GM12801 (cell line): ENCODE measurements at regions not wholly inside any gene's neighbourhood (a gene's known extent, or its start where the extent isn't known, plus 50 kb on each side); places are given as distances from the start of the nearest gene placed in this dataset.

Experiments
- TF ChIP-seq, protein P1 (sequence below): IDR thresholded peaks from one replicate; pipeline ENCODE4 v1.5.1; 2011; ENCODE audit warnings: control low read depth; ENCODE audit not compliant: insufficient read length; ENCODE audit errors: extremely low read depth

DNA sequence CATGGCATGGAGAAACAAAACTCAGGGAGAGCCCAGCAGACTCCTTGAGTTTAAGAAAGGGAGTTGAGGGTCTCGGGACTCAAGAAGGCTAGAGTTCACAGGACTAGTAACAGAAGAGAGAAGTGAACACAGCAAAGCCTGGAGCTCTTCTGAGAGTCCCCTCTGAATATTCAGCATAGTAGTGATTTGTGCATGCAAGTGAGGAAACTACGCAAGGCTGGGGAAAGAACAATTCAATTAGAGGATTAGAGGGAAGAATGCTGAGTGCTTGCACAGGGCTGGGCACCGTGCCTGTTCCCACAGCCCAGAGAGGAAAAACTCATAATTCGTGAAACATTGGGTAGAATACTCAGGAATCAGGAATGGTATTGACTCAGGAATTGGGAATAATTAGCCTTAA is 540.0 kb upstream of the SALL1 start:
- TF ChIP-seq, protein P1, sequence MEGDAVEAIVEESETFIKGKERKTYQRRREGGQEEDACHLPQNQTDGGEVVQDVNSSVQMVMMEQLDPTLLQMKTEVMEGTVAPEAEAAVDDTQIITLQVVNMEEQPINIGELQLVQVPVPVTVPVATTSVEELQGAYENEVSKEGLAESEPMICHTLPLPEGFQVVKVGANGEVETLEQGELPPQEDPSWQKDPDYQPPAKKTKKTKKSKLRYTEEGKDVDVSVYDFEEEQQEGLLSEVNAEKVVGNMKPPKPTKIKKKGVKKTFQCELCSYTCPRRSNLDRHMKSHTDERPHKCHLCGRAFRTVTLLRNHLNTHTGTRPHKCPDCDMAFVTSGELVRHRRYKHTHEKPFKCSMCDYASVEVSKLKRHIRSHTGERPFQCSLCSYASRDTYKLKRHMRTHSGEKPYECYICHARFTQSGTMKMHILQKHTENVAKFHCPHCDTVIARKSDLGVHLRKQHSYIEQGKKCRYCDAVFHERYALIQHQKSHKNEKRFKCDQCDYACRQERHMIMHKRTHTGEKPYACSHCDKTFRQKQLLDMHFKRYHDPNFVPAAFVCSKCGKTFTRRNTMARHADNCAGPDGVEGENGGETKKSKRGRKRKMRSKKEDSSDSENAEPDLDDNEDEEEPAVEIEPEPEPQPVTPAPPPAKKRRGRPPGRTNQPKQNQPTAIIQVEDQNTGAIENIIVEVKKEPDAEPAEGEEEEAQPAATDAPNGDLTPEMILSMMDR = no peak

DNA sequence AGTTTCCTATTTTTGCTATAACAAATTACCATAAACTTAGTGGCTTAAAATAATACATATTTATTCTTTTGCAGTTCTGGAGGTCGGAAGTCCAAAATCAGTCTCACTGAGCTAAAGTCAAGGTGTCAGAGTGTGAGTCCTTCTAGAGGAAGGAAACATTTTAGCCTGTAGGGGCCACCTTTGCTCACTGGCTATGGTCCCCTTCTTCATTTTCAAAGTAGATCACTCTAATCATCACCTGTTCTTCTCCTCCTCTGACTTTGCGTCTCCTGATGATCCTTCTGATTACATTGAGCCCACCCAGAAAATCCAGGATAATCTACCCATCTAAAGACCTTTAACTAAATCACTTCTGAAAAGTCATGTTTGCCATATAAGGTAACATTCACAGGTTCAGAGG is 534.4 kb upstream of the SALL1 start:
- TF ChIP-seq, protein P1 = no peak

DNA sequence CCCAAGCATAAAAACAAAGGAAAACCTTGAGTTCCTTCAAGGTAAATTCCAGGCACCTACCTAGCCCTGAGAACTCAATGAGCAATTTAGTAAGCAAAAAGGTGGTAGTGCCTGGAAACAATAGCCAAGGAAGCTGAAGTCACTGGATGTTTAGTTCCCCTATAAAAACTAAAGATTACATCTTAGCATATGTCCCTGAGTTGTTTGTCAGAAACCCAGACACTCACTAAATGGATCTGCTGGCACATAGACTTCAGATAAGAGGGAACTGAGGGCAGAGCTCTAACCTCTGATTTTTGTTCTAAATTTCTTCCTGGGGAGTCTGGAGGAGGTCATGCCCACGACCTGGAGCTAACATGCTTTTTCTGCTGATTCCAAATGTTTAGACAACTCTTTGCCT is 532.8 kb upstream of the SALL1 start:
- TF ChIP-seq, protein P1 = no peak

DNA sequence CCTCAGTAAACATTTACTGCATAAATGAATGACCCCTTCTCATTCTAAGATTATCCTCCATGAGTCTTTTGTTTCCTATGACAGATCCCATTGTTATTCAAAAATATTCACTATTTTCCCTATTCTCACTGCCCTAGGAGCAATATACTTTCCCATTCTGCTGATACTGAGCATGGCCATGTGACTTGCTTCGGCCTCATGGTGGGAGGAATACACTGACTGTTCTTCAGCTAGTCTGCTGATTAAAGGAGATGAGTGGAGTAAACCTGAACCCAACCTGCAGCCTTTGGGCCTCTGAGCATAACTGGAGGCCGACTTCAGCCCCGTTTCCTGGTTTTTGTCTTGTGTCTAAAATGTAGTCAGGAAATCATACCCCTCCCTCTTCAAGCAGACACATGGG is 531.8 kb upstream of the SALL1 start:
- TF ChIP-seq, protein P1 = no peak

DNA sequence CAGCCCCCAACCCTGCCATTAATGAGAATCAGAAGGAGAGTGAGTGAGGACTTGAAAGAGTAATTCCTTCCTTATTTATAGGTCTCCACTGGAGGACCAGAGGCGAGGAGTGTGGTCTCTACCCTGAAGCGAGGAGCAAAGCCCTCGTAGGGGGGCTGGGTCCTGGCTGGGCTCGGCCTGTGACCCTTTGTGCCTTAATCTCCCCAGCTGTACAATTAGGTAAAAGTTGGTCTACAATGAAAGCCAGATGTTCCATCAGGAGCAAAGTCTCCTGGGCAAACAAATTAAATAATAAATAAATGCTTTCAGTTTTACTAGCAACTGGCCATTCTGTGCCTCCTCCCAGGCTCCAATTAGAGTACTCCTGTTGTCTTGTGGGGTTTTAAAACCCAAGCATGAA is 523.5 kb upstream of the SALL1 start:
- TF ChIP-seq, protein P1 = no peak

DNA sequence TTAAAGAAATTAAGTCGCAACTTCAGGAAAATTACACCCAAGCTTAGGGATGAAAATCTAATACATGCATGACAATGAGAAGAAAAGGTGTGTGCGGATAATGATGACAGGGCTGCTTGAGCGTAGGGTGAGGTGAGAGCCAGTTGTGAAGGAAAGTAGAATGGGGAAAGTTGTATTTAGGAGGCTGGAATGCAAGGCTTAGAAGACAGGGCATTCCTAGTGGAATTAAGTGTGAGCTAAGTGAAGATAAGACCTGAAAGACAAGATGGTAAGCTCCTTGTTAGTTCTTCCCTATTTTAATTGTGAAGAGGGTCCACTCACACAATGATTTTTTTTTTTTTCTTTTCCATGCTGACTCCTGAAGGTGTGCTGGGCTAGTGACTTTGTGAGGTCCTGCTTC is 519.5 kb upstream of the SALL1 start:
- TF ChIP-seq, protein P1 = no peak

DNA sequence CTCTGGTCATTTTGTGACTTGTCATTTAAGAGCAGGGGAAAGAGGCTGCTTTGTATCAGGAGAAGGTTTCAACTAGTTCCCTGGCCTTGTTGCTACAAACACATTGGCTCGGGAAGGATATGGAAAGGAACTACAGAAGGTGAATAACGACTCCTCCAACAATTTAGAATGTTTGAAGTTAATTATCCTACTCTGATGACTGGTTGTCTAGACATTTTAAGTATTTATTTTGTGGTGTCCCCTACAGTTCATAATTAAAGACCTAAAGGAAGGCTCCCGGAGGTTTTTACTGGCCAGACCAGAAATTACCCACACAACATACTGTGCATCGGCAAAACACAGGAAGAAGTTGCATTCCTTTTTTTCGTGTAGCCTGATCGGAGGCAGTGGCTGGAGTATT is 515.8 kb upstream of the SALL1 start:
- TF ChIP-seq, protein P1 = no peak

DNA sequence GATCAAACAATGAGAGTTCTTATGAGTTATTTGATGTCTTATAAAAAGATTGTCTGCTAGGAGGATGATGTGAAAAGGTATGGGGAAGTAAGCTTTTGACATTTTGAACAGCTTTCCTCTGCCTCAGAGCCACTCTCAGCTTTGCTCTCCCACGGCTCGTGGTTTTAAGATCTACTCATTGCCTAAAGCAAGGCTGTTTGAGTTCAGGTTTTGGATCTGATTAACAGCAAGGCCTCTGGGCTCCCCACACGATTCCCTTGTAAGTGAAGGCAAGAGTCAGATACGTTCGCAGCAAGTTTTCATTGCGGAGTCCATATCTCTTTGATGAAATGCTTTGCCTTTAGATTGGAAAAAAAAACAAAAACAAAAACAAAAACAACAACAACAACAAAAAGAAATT is 515.0 kb upstream of the SALL1 start:
- TF ChIP-seq, protein P1 = no peak
